Liver (tissue), 8 donors: ENCODE measurements at regions not wholly inside any gene's neighbourhood (a gene's known extent, or its start where the extent isn't known, plus 50 kb on each side); places are given as distances from the start of the nearest gene placed in this dataset.
"Not testable (repeated sequence)": the region's sequence is repeated elsewhere in the genome, so short reads cannot be mapped to it uniquely, and the experiment has no call there.

Experiments
- DNase-seq: peaks from one replicate; pipeline ENCODE4 v3.0.0-alpha.2; 2017; ENCODE audit warnings: low spot score
- H3K27ac ChIP-seq, 2 donors: one replicate each; pipeline ENCODE4 v1.7.0; 2013; ENCODE audit warnings: inconsistent platforms in 2 of 2, low read length in 2 of 2, control low read depth in 1 of 2, low read depth in 1 of 2, mild to moderate bottlenecking in 1 of 2
- H3K27me3 ChIP-seq, 4 donors: one replicate each; pipeline versions ENCODE4 v1.6.1 to v1.7.0; 2013; ENCODE audit warnings: low read length in 3 of 4, inconsistent platforms in 1 of 4, mild to moderate bottlenecking in 1 of 4, moderate library complexity in 1 of 4; ENCODE audit not compliant: control insufficient read depth in 4 of 4, insufficient read depth in 4 of 4
- H3K36me3 ChIP-seq, 4 donors: one replicate each; pipeline versions ENCODE4 v1.6.1 to v1.7.0; 2013; ENCODE audit warnings: low read length in 3 of 4, mild to moderate bottlenecking in 3 of 4, low read depth in 1 of 4, moderate library complexity in 1 of 4; ENCODE audit not compliant: control insufficient read depth in 4 of 4, insufficient read depth in 3 of 4
- H3K4me1 ChIP-seq, 4 donors: one replicate each; pipeline versions ENCODE4 v1.6.1 to v1.7.0; 2013; ENCODE audit warnings: low read length in 3 of 4, mild to moderate bottlenecking in 3 of 4, moderate library complexity in 1 of 4; ENCODE audit not compliant: control insufficient read depth in 4 of 4, insufficient read depth in 4 of 4
- H3K4me3 ChIP-seq, 3 donors: one replicate each; pipeline versions ENCODE4 v1.6.1 to v1.7.0; 2013; ENCODE audit warnings: low read length in 3 of 3, control low read depth in 1 of 3, low read depth in 1 of 3, mild to moderate bottlenecking in 1 of 3
- H3K9ac ChIP-seq, 2 donors: one replicate each; pipeline ENCODE4 v1.7.0; 2013; ENCODE audit warnings: low read length in 2 of 2, mild to moderate bottlenecking in 2 of 2, moderate library complexity in 2 of 2, control low read depth in 1 of 2, low read depth in 1 of 2
- H3K9me3 ChIP-seq, 4 donors: one replicate each; pipeline versions ENCODE4 v1.6.1 to v1.7.0; 2013; ENCODE audit warnings: low read length in 3 of 4; ENCODE audit not compliant: control insufficient read depth in 4 of 4
- EGR1 ChIP-seq, 2 donors: IDR thresholded peaks; 2 replicates each; pipeline ENCODE4 v1.6.1; 2016 to 2018; ENCODE audit warnings: antibody characterized with exemption in 2 of 2, low read depth in 2 of 2
- FOXA1 ChIP-seq: IDR thresholded peaks from 2 replicates; pipeline ENCODE4 v1.6.1; 2016; ENCODE audit warnings: antibody characterized with exemption
- FOXA2 ChIP-seq: IDR thresholded peaks from 2 replicates; pipeline ENCODE4 v1.6.1; 2016; ENCODE audit warnings: antibody characterized with exemption
- GABPA ChIP-seq, 2 donors: IDR thresholded peaks in 1 of 2; conservative IDR thresholded peaks in 1 of 2; 2 replicates each; pipeline ENCODE4 v1.6.1; 2016; ENCODE audit warnings: antibody characterized with exemption in 2 of 2, mild to moderate bottlenecking in 1 of 2, moderate library complexity in 1 of 2
- HNF4A ChIP-seq, 2 donors: conservative IDR thresholded peaks; 2 replicates each; pipeline ENCODE4 v1.6.1; 2016; ENCODE audit warnings: antibody characterized with exemption in 2 of 2, mild to moderate bottlenecking in 2 of 2
- HNF4G ChIP-seq: IDR thresholded peaks from 2 replicates; pipeline ENCODE4 v1.6.1; 2016; ENCODE audit warnings: antibody characterized with exemption
- NR2F2 ChIP-seq: IDR thresholded peaks from 2 replicates; pipeline ENCODE4 v1.6.1; 2016; ENCODE audit warnings: antibody characterized with exemption
- RAD21 ChIP-seq, 2 donors: IDR thresholded peaks; 2 replicates each; pipeline ENCODE4 v1.6.1; 2016; ENCODE audit warnings: antibody characterized with exemption in 2 of 2, mild to moderate bottlenecking in 2 of 2
- SP1 ChIP-seq: IDR thresholded peaks from 2 replicates; pipeline ENCODE4 v1.6.1; 2018; ENCODE audit warnings: antibody characterized with exemption, mild to moderate bottlenecking
- TAF1 ChIP-seq: conservative IDR thresholded peaks from 2 replicates; pipeline ENCODE4 v1.6.1; 2016; ENCODE audit warnings: antibody characterized with exemption, mild to moderate bottlenecking
- YY1 ChIP-seq: IDR thresholded peaks from 2 replicates; pipeline ENCODE4 v1.6.1; 2016; ENCODE audit warnings: antibody characterized with exemption, mild to moderate bottlenecking
- WGBS: extraction: QIAGEN DNeasy Blood & Tissue Kit; methylation state at CpG from one replicate; pipeline ENCODE4 v1.1.7; 2013; 5-methylcytosine and 5-hydroxymethylcytosine counted together
- TF ChIP-seq, protein P1 (sequence below): IDR thresholded peaks from 2 replicates; pipeline ENCODE4 v1.6.1; 2016; ENCODE audit warnings: antibody characterized with exemption, mild to moderate bottlenecking
- TF ChIP-seq, protein P2 (sequence below): IDR thresholded peaks from 2 replicates; pipeline ENCODE4 v1.6.1; 2016; ENCODE audit warnings: antibody characterized with exemption
- TF ChIP-seq, protein P3 (sequence below): IDR thresholded peaks from 2 replicates; pipeline ENCODE4 v1.6.1; 2016; ENCODE audit warnings: antibody characterized with exemption
- TF ChIP-seq, protein P4 (sequence below): fragments of 150-350 bp; IDR thresholded peaks from 2 replicates; pipeline ENCODE4 v1.5.1; 2017; ENCODE audit warnings: improper control_type of control experiment, low read depth, low read length; ENCODE audit not compliant: missing input control
- donor health status: healthy.
- donor health status: healthy.
- donor health status: healthy.
- donor health status: healthy.
- donor health status: healthy.

DNA sequence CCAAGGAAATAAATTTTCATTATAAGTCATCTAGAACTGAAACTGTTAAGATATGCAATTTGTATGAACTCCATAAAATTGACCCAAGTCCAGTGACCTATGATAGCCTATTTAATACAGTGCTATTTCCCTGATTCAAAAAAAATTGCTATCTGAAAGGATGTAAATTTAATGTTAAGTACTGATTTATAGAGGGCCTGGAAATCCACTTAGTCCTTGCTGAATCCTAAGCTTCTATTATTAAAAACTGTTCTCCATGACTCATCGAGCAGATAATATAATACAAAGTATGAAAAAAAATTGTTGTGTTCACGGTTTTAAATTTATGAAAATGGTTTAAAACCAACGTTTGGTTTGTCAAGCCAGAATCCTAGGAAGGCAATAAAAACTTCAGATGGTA lies 704.8 kb upstream of the AADAT start:
- Histone ChIP-seq H3K27me3 (no peaks in the 10 kb centered on the region), H3K4me3 (no peak overlapping the region), H3K9ac (no peak overlapping the region), H3K27ac (no peak overlapping the region), H3K4me1 (no peaks in the 10 kb centered on the region), H3K9me3 (no peaks in the 10 kb centered on the region), H3K36me3 (no peaks in the 10 kb centered on the region)
- no peak for DNase-seq
- WGBS, result 70% methylated on average over 3 of the region's 3 CpGs
- TF ChIP-seq TAF1 (no peak), FOXA2 (no peak), RAD21 (IDR thresholded peaks at IDR 0.05) (no peak), HNF4A (conservative IDR thresholded peaks at IDR 0.05) (no peak), YY1 (no peak), FOXA1 (no peak), EGR1 (IDR thresholded peaks at IDR 0.05; ENCODE audit: low read depth in 2 of 2) (no peak), HNF4G (no peak)
- TF ChIP-seq, protein P1, sequence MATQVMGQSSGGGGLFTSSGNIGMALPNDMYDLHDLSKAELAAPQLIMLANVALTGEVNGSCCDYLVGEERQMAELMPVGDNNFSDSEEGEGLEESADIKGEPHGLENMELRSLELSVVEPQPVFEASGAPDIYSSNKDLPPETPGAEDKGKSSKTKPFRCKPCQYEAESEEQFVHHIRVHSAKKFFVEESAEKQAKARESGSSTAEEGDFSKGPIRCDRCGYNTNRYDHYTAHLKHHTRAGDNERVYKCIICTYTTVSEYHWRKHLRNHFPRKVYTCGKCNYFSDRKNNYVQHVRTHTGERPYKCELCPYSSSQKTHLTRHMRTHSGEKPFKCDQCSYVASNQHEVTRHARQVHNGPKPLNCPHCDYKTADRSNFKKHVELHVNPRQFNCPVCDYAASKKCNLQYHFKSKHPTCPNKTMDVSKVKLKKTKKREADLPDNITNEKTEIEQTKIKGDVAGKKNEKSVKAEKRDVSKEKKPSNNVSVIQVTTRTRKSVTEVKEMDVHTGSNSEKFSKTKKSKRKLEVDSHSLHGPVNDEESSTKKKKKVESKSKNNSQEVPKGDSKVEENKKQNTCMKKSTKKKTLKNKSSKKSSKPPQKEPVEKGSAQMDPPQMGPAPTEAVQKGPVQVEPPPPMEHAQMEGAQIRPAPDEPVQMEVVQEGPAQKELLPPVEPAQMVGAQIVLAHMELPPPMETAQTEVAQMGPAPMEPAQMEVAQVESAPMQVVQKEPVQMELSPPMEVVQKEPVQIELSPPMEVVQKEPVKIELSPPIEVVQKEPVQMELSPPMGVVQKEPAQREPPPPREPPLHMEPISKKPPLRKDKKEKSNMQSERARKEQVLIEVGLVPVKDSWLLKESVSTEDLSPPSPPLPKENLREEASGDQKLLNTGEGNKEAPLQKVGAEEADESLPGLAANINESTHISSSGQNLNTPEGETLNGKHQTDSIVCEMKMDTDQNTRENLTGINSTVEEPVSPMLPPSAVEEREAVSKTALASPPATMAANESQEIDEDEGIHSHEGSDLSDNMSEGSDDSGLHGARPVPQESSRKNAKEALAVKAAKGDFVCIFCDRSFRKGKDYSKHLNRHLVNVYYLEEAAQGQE, result no peak
- TF ChIP-seq, protein P2, sequence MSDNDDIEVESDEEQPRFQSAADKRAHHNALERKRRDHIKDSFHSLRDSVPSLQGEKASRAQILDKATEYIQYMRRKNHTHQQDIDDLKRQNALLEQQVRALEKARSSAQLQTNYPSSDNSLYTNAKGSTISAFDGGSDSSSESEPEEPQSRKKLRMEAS, result no peak
- TF ChIP-seq, protein P3, sequence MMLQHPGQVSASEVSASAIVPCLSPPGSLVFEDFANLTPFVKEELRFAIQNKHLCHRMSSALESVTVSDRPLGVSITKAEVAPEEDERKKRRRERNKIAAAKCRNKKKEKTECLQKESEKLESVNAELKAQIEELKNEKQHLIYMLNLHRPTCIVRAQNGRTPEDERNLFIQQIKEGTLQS, result no peak
- TF ChIP-seq, protein P4, sequence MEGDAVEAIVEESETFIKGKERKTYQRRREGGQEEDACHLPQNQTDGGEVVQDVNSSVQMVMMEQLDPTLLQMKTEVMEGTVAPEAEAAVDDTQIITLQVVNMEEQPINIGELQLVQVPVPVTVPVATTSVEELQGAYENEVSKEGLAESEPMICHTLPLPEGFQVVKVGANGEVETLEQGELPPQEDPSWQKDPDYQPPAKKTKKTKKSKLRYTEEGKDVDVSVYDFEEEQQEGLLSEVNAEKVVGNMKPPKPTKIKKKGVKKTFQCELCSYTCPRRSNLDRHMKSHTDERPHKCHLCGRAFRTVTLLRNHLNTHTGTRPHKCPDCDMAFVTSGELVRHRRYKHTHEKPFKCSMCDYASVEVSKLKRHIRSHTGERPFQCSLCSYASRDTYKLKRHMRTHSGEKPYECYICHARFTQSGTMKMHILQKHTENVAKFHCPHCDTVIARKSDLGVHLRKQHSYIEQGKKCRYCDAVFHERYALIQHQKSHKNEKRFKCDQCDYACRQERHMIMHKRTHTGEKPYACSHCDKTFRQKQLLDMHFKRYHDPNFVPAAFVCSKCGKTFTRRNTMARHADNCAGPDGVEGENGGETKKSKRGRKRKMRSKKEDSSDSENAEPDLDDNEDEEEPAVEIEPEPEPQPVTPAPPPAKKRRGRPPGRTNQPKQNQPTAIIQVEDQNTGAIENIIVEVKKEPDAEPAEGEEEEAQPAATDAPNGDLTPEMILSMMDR, result no peak

DNA sequence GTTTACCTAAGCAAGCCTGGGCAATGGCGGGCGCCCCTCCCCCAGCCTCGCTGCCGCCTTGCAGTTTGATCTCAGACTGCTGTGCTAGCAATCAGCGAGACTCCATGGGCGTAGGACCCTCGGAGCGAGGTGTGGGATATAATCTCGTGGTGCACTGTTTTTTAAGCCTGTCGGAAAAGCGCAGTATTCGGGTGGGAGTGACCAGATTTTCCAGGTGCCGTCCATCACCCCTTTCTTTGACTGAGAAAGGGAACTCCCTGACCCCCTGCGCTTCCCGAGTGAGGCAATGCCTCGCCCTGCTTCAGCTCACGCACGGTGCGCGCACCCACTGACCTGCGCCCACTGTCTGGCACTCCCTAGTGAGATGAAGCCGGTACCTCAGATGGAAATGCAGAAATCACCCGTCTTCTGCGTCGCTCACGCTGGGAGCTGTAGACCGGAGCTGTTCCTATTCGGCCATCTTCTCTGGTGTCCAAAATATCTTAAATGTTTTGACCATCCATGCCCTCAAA lies 698.8 kb upstream of the AADAT start:
- not testable (repeated sequence) for H3K36me3 ChIP-seq, H3K9me3 ChIP-seq, H3K4me1 ChIP-seq, H3K27ac ChIP-seq, H3K4me3 ChIP-seq, H3K27me3 ChIP-seq, H3K9ac ChIP-seq, DNase-seq
- WGBS, result 88% methylated on average over 26 of the region's 28 CpGs

DNA sequence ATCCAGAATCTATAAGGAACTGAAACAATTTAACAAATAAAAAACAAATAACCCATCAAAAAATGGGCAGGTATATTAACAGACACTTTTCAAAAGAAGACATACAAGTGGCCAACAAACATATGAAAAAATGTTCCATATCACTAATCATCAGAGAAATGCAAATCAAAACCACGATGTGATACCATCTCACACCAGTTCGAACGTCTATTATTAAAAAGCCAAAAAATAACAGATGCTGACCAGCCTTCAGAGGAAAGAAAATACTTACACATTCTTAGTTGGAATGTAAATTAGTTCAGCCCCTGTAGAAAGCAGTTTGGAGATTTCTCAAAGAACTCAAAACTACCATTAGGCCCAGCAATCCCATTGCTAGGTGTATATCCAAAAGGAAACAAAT lies 687.9 kb upstream of the AADAT start:
- Histone ChIP-seq H3K27me3 (no peaks in the 10 kb centered on the region), H3K27ac (no peak overlapping the region), H3K9me3 (no peaks in the 10 kb centered on the region), H3K4me1 (no peaks in the 10 kb centered on the region), H3K9ac (no peak overlapping the region), H3K4me3 (no peak overlapping the region), H3K36me3 (no peaks in the 10 kb centered on the region)
- WGBS, result 80% methylated on average over 3 of the region's 3 CpGs
- TF ChIP-seq, protein P3, result no peak
- TF ChIP-seq, protein P2, result no peak
- TF ChIP-seq GABPA (IDR thresholded peaks at IDR 0.05 in 1 of 2, conservative IDR thresholded peaks at IDR 0.05 in 1 of 2) (no peak), FOXA2 (no peak), NR2F2 (no peak), SP1 (no peak)
- TF ChIP-seq, protein P1, result no peak
- TF ChIP-seq, protein P4, result no peak
- DNase-seq, result no peak
